Muscle of back (tissue), 3 donors: ENCODE measurements at regions not wholly inside any gene's neighbourhood (a gene's known extent, or its start where the extent isn't known, plus 50 kb on each side); places are given as distances from the start of the nearest gene placed in this dataset.

ENCODE experiments used
- DNase-seq, 3 donors: peaks; one replicate each; pipeline versions ENCODE4 v3.0.0 to v3.0.0-alpha.2; 2013

DNA sequence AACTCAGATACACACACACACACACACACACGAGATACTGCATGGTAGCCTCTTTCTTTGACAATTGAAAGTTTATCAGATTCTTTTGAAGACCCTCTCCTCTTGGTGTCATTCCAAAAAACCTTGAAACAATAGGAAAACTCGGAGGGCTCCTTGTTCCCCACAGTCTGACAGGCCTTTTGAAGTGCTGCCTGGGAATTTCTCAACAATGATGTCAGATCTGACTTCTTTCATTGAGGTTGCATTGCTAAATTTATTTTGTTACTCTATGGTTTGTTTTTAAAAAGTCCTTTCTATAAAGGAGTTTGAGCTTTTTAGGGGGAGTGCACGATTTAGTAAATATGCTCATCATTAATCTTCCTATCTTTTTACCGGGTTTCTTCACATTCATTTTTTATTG lies 583.9 kb downstream of the SEMA5A start:
- no peak for DNase-seq

DNA sequence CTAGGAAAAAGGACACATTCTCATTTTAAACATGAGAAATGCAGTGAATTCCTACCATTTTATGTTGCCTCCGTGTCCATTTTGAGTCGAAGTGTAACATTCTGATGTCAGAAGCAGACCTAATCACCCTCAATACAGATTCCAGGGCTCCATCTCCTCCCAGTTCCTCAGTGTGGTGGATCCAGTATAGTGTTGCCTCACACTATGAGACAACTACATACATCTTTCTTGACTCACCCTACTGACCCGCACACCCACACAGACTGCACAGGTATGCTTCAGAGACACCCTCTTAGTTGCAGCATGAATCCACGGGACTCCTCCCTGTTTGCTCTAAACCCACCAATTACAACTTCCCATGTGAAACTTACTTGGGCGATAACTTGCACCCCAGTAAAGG lies 564.9 kb downstream of the SEMA5A start:
- DNase-seq: no peak

DNA sequence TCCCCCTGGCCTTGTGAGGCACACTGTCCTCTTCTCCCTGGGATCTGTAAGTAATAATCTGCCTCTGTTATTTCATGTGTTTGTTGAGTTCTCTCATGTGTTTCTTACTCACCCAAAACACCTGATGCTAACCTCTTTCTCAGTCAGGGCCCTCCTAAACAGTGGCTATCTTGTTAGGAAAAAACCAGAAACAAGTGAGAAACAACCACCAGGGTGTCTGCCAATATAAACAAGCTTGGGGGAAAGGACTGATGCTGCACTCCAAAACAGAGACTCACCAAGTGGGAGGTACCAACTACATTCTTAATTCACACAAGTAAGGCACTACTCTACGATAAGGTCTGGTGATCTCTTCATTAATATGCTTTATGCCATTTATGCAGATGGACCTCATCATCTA lies 564.4 kb downstream of the SEMA5A start:
- DNase-seq: no peak

DNA sequence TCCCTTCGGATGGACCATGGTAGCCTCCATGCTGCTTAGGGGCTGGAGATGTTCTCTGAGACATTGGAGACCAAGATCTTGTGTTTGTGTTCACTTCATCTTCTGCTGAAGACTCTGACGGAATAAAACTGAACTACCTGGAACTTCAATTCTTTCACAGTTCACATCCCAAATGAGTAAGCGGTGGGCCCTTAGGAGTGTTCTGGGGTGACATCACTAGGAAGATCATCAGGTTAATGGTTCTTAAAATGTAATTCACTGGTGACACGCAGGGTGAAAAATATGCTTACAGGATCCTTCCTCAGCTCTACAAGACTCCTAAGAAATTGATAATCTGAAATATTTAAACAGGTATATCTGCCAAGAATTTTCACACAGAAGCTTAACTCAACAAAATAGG lies 561.5 kb downstream of the SEMA5A start:
- no peak for DNase-seq
